B cell (primary cell): ENCODE measurements at regions not wholly inside any gene's neighbourhood (a gene's known extent, or its start where the extent isn't known, plus 50 kb on each side); places are given as distances from the start of the nearest gene placed in this dataset.

Experiments
- CTCF ChIP-seq: fragments of 200-600 bp; IDR thresholded peaks from one replicate; pipeline ENCODE4 v1.8.0; 2022; ENCODE audit warnings: antibody characterized with exemption, mild to moderate bottlenecking
- EZH2 ChIP-seq: IDR thresholded peaks from 2 replicates; pipeline ENCODE4 v1.6.1; 2012; ENCODE audit warnings: borderline replicate concordance, low read depth, mild to moderate bottlenecking, moderate library complexity, low read length; ENCODE audit not compliant: insufficient read depth, poor library complexity, severe bottlenecking

DNA sequence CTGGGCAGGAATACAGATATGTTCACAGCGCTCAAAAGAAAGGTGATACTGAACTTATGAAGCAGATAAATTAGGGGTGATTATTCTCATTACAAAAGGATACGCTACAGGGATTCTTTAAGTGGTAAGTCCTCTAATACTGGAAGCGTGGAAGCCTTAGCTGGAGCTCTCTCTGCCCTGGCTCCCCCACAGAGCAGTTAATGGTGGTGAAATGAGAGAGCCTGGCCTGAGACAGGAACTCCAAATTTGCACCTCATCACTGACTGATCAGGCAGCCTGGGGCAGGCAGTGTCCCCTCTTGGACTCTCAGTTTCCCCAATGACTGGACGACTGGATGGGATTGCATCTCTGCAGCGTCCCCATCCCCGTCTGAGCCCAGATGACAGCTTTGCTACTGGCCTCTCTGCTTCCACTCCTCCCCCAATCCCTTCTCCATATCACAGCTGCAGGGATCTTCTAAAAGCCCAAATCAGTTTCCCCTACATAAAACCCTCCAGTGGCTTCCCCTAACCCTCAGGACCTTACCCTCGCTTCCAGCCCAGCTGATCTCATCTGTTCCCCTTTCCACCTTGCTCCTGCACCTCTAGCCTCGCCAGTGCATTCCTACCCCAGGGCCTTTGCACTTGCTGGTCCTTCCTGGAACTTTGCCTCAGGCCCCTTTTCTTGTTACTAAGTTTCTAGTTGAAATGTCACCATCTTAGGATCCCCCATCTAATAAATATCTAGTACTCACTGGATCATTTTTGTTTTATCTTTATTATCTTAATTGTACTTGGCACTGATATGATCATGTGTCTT, 171.7 kb upstream of the LHX5 start:
- TF ChIP-seq CTCF, result no peak
- no peak for TF ChIP-seq EZH2
